ENCODE measurements at regions not wholly inside any gene's neighbourhood (a gene's known extent, or its start where the extent isn't known, plus 50 kb on each side); places are given as distances from the start of the nearest gene placed in this dataset.

GRCh38 chr12:39240587-39240986 is 202.3 kb downstream of the KIF21A start:
- DNase-seq (ENCODE audit: low read depth in 4 of 4, low spot score in 1 of 4) = no peak

GRCh38 chr12:39239490-39240486 is 203.1 kb downstream of the KIF21A start:
- DNase-seq (ENCODE audit: low read depth in 4 of 4, low spot score in 1 of 4) = no peak

GRCh38 chr12:39237004-39237403 is 205.9 kb downstream of the KIF21A start:
- no peak for DNase-seq (ENCODE audit: low read depth in 4 of 4, low spot score in 1 of 4)

- no peak for DNase-seq (ENCODE audit: low read depth in 4 of 4, low spot score in 1 of 4)
Observed at GRCh38 chr12:39235990-39236767, 206.7 kb downstream of the KIF21A start.

- no peak for DNase-seq (ENCODE audit: low read depth in 4 of 4, low spot score in 1 of 4)
Observed at GRCh38 chr12:39230086-39230485, 212.8 kb downstream of the KIF21A start.

- DNase-seq (ENCODE audit: low read depth in 4 of 4, low spot score in 1 of 4) = no peak
Observed at GRCh38 chr12:39227218-39227617, 215.7 kb downstream of the KIF21A start.

GRCh38 chr12:39224971-39225370 is 217.9 kb downstream of the KIF21A start:
- DNase-seq (ENCODE audit: low read depth in 4 of 4, low spot score in 1 of 4) = no peak

- no peak for DNase-seq (ENCODE audit: low read depth in 4 of 4, low spot score in 1 of 4)
Observed at GRCh38 chr12:39205969-39206368, 237.0 kb downstream of the KIF21A start.

- no peak for DNase-seq (ENCODE audit: low read depth in 4 of 4, low spot score in 1 of 4)
Observed at GRCh38 chr12:39199351-39199750, 243.6 kb downstream of the KIF21A start.

GRCh38 chr12:39188689-39189088 is 254.2 kb downstream of the KIF21A start:
- DNase-seq (ENCODE audit: low read depth in 4 of 4, low spot score in 1 of 4) = no peak

GRCh38 chr12:39186744-39187143 is 256.2 kb downstream of the KIF21A start:
- no peak for DNase-seq (ENCODE audit: low read depth in 4 of 4, low spot score in 1 of 4)

GRCh38 chr12:39178837-39179236 is 264.1 kb downstream of the KIF21A start:
- DNase-seq (ENCODE audit: low read depth in 4 of 4, low spot score in 1 of 4) = no peak

GRCh38 chr12:39176356-39176755 is 266.6 kb downstream of the KIF21A start:
- DNase-seq (ENCODE audit: low read depth in 4 of 4, low spot score in 1 of 4) = no peak

GRCh38 chr12:39173726-39174125 is 268.3 kb upstream of the CPNE8 start:
- no peak for DNase-seq (ENCODE audit: low read depth in 4 of 4, low spot score in 1 of 4)

GRCh38 chr12:39165338-39165737 is 259.9 kb upstream of the CPNE8 start:
- DNase-seq (ENCODE audit: low read depth in 4 of 4, low spot score in 1 of 4) = no peak

GRCh38 chr12:39161465-39162085 is 256.2 kb upstream of the CPNE8 start:
- no peak for DNase-seq (ENCODE audit: low read depth in 4 of 4, low spot score in 1 of 4)

- no peak for DNase-seq (ENCODE audit: low read depth in 4 of 4, low spot score in 1 of 4)
Observed at GRCh38 chr12:39157696-39158342, 252.4 kb upstream of the CPNE8 start.

GRCh38 chr12:39145175-39145999 is 240.0 kb upstream of the CPNE8 start:
- DNase-seq (ENCODE audit: low read depth in 4 of 4, low spot score in 1 of 4) = peak in 3 of 4 experiments; percentile 7 to 27 (median 13)

GRCh38 chr12:39144613-39145061 is 239.2 kb upstream of the CPNE8 start:
- DNase-seq (ENCODE audit: low read depth in 4 of 4, low spot score in 1 of 4) = no peak

- DNase-seq (ENCODE audit: low read depth in 4 of 4, low spot score in 1 of 4) = no peak
Observed at GRCh38 chr12:39138268-39138667, 232.9 kb upstream of the CPNE8 start.
